NOMO-1 treated with dmso at 0.1 percent for 144 hours (cell line): ENCODE measurements at regions not wholly inside any gene's neighbourhood (a gene's known extent, or its start where the extent isn't known, plus 50 kb on each side); places are given as distances from the start of the nearest gene placed in this dataset.
"Not testable (repeated sequence)": the region's sequence is repeated elsewhere in the genome, so short reads cannot be mapped to it uniquely, and the experiment has no call there.

Experiments used
- DNase-seq: peaks from one replicate; lab custom pipeline; 2025; ENCODE audit not compliant: unreplicated experiment; lab: John Stamatoyannopoulos, UW

DNA sequence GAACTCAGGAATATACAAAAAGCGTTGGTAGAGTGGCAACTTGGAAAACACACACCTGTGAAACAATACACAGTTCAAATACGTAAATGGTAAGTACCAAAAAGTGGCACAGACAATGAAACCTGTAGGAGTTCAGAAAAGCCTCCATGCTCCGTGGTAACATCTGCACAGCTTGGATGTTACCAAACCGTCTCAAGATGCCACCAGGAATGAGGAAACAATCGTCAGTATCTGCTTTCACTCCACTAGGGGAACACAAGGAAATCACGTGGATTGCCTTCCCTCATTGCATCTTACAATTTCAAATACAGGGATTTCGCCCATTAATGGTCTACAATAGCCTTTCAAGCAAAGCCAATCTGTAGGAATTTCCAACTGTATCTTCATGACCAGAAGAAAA lies 224.6 kb upstream of the LRRC61 start:
- DNase-seq, result not testable (repeated sequence)

GRCh38 chr7:150101282-150101681 lies 221.9 kb upstream of the LRRC61 start:
- not testable (repeated sequence) for DNase-seq

DNA sequence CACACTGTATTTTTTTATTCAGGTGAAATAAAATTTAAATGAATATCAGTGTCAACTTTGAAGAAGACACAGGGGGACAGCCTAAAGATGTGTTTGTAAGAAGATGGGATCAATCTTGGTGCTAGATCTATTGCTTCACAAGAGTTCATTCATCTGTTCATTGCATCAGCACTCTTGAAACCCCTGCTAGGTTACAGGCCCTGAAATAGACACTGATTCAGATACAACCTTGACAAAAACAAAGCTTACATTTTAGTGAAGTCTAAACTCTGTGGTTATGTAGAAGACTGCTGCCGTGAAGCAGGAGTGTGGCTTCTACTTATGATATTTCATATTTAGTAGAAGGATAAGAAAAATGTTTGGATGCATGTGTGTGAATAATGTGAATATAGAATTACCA lies 215.9 kb upstream of the LRRC61 start:
- not testable (repeated sequence) for DNase-seq

- DNase-seq, result not testable (repeated sequence)
Measured at GRCh38 chr7:150110375-150110820, 212.8 kb upstream of the LRRC61 start.

- DNase-seq, result not testable (repeated sequence)
Measured at GRCh38 chr7:150110882-150111281, 212.3 kb upstream of the LRRC61 start.

DNA sequence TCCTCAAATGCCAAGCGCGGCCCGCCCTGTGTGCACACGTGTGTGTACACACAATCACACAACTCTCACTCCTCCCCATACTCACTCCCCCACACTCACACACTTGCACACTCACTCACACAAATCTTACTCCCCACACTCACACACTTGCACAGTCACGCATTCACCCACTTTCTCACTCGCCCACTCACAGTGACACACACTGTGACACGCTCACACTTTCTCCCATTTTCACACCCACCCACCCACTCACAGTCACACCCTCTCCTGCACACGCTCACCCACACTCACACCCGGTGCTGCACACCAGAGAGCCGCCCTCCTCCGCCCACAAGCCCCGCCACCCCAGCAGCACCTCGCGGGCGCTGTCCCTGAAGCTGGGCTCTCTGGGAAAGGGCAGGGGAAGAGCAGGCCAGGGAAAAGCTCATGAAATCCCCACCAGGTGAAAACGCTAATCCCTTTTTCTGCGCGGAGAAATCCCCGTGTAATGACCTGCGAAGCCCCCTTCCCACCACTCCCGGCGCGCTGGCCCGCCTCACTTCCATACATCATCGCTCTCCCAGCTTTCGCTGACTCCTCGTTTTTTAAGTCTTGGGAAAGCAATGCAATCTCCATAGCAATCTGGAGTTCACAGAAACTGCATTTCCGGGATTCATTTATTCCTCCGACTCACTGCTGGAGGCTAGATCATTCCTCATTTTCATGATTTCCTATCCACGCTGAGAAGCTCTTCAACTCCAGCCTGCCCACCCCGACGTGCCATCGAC lies 211.6 kb upstream of the LRRC61 start:
- not testable (repeated sequence) for DNase-seq

DNA sequence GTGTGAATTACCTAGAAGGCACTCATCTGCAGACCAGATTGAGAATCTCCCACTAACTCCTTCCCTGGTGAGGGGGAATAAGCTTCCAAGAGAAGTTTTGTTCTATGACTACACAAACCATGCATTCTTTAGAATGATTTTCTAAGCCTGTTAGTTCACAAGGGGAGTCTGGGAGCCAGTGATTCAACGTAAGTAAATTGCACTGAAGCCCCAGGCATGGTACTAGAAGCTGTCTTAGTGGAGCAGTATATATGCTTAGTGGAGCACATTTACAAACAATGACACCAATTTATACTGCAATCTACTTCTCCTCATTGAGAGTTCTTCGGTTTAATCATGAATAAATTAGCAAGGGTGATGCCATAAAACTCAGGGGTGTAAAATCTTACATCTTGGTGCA lies 209.9 kb upstream of the LRRC61 start:
- DNase-seq, result not testable (repeated sequence)

DNA sequence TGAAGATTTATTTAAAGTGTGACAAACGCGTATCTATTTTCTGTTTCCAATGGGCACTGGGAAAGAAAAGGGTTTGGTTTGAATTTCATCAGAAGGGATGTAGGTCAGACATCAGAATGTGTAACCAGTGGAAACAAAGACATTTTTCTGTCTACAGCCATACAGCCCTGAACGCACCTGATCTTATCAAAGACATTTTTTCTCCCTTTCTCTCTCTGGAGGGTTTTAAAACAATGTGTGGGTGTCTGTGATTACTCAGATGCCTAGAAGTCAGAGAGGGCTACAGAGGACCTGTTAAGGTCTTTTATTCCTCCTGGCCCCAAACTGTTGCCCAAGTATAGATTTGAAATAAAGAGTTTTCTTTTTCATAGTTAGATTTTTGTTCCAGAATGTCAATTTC lies 208.6 kb upstream of the LRRC61 start:
- not testable (repeated sequence) for DNase-seq

GRCh38 chr7:150119966-150120365 lies 203.2 kb upstream of the LRRC61 start:
- DNase-seq, result not testable (repeated sequence)

DNA sequence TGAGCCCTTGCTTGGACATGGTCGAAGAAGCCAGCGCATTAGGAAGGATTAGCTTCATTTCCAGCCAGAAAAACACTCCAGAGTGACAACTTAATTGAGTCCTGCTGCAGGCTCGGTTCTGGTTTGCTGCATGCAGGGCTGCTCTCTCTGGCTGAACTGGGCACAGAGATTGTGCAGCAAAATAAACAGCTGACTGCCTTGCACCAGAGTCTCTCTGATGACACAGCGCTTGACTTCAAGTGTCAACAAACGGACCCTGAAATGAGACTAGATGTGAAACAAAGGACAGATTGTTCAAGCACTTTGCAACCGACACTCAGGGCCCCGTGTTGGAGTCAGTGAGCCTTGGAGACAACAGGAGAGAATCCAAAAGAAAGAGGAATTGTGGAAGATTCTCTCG lies 197.3 kb upstream of the LRRC61 start:
- DNase-seq, result not testable (repeated sequence)

- not testable (repeated sequence) for DNase-seq
Measured at GRCh38 chr7:150134451-150134850, 188.7 kb upstream of the LRRC61 start.

DNA sequence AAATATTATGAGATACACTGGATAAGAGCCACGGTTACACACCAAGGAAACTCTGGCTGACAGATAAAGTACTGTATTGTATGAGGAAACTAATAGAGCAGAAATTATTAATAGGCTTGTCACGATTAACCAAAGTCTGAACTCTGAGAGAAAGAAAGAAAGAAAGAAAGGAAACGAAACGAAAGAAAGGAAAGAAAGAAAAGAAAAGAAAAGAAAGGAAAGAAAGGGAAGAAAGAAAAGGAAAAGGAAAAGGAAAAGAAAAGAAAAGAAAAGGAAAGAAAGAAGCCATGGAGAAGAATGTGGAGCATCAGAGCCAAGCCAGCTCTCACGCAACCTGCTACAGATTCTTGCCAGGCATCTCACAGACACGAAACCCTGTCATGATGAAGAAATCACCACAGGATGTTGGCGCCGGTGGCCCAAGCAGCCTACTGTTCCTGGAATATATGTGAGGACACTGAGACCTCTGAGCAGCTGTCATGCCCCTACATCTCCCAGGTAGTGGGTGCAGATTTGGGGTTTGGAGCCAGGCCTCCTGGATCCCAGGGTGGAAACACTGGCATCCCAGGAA lies 187.4 kb upstream of the LRRC61 start:
- not testable (repeated sequence) for DNase-seq

- not testable (repeated sequence) for DNase-seq
Measured at GRCh38 chr7:150139840-150140239, 183.3 kb upstream of the LRRC61 start.

DNA sequence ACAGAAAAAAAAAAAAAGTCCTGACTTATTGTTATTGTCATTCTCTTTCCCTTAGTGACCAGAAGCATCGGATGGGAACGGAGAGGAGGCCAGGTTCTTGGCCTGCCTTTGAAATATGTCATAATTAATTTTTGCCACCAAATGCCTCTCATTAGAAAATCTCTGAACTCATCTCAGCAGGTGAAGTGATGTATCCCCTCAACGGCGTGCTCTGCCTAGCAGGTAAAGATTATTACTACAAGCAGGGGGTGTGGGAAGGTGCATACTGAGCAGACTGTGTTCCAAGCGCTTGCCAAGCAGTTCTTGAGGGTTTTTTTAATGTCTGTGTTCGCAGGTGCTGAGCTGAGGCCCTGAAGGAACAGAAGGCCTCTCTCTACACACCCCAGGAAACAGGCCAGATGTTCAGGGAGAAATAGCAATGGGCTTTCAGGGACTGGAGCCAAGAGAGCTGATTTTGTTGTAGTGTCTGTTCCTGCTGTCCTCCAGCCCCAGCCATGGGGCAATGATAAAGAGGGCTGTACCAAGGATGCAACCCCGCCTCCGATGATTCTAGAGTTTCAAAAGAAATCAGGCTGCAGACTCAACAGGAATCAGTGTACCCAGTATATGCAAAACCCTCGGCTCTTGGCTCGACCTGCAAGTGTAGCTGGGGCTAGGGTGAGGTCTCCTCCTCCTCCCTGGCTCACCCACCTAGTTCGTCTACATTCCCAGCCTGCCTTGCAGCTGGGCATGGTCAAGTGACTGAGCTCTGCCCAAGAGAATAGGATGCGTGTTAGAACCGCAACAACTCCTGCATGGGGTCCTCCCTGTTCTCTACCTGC lies 181.4 kb upstream of the LRRC61 start:
- DNase-seq, result not testable (repeated sequence)

- not testable (repeated sequence) for DNase-seq
Measured at GRCh38 chr7:150146124-150146523, 177.0 kb upstream of the LRRC61 start.

- not testable (repeated sequence) for DNase-seq
Measured at GRCh38 chr7:150147524-150147923, 175.6 kb upstream of the LRRC61 start.

DNA sequence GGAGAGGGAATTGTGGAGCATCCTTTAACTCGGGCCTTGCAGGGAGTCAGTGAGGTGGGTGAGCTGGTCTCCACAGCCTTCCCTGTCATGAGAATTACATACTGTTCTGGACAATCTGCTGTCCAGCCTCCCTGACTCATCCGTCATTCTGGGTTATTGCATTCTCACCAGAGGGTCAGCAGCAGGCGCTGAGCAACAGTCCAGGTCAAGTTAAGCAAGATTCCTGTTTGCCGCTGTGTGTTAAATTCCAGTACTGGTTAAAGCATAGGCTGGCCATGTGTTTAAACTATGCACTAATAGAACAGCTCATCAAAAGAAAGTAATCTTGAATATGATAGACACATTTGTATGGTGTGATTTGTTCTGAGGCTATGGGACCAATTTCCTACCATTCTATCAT lies 167.1 kb upstream of the LRRC61 start:
- DNase-seq, result not testable (repeated sequence)

- not testable (repeated sequence) for DNase-seq
Measured at GRCh38 chr7:150158696-150159095, 164.5 kb upstream of the LRRC61 start.

- DNase-seq, result not testable (repeated sequence)
Measured at GRCh38 chr7:150169515-150169914, 153.6 kb upstream of the LRRC61 start.

GRCh38 chr7:150169943-150170490 lies 153.1 kb upstream of the LRRC61 start:
- DNase-seq, result not testable (repeated sequence)

DNA sequence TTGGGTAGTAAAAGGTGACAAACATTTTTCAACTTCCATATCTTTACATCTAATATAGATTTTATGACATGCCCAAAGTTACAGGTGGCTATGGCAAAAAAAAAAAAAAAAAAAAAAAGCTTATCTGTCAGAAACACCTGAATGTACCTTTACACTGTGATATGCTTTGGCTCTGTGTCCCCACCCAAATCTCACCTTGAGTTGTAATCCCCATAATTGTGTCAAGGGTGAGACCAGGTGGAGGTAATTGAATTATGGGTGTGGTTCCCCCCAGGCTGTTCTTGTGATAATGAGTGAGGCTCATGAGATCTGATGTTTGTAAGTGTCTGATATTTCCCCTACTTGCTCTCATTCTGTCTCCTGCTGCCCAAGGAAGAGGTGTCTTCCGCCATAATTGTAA lies 139.6 kb upstream of the LRRC61 start:
- DNase-seq, result not testable (repeated sequence)
